HepG2 (cell line): ENCODE measurements at regions not wholly inside any gene's neighbourhood (a gene's known extent, or its start where the extent isn't known, plus 50 kb on each side); places are given as distances from the start of the nearest gene placed in this dataset.

ENCODE experiments used
- PATZ1 ChIP-seq: sonication (generic); formaldehyde crosslinking; IDR thresholded peaks from 2 replicates; pipeline ENCODE4 v1.4.0; 2020; ENCODE audit warnings: missing genetic modification reagents
- POLR2G ChIP-seq: fragments of 200-400 bp; formaldehyde crosslinking; IDR thresholded peaks from 2 replicates; pipeline ENCODE4 v1.6.1; 2018; ENCODE audit warnings: mild to moderate bottlenecking, low read depth, low read length, moderate library complexity
- SMYD3 ChIP-seq: sonication (generic); formaldehyde crosslinking; IDR thresholded peaks from 2 replicates; pipeline ENCODE4 v1.8.1; 2023; ENCODE audit warnings: mild to moderate bottlenecking, missing genetic modification reagents
- UBTF ChIP-seq: sonication (generic); formaldehyde crosslinking; IDR thresholded peaks from 2 replicates; pipeline ENCODE4 v1.4.0; 2020; ENCODE audit warnings: mild to moderate bottlenecking, missing genetic modification reagents
- ZBTB49 ChIP-seq: sonication (generic); formaldehyde crosslinking; IDR thresholded peaks from 2 replicates; pipeline ENCODE4 v1.4.0; 2020; ENCODE audit warnings: missing genetic modification reagents, borderline replicate concordance
- ZNF782 ChIP-seq: sonication (generic); formaldehyde crosslinking; IDR thresholded peaks from 2 replicates; pipeline ENCODE4 v1.4.0; 2020; ENCODE audit warnings: missing genetic modification reagents, mild to moderate bottlenecking, borderline replicate concordance
- ZNF879 ChIP-seq: sonication (generic); formaldehyde crosslinking; IDR thresholded peaks from 2 replicates; pipeline ENCODE4 v1.8.1; 2023; ENCODE audit warnings: missing genetic modification reagents

GRCh38 chr22:44422746-44423380 is 75.2 kb downstream of the RTL6 start (continued):
- TF ChIP-seq POLR2G (no peak), SMYD3 (CRISPR knock-in tag) (no peak), ZBTB49 (CRISPR knock-in tag) (no peak), PATZ1 (CRISPR knock-in tag) (no peak), ZNF879 (CRISPR knock-in tag) (no peak), UBTF (CRISPR knock-in tag) (no peak), ZNF782 (CRISPR knock-in tag) (no peak)
